ENCODE measurements at regions not wholly inside any gene's neighbourhood (a gene's known extent, or its start where the extent isn't known, plus 50 kb on each side); places are given as distances from the start of the nearest gene placed in this dataset.
A peak's percentile ranks its signal among the peaks of the same experiment; 100 is the strongest.

GRCh38 chr2:75277111-75277510, 77.8 kb upstream of the TACR1 start:
- Histone ChIP-seq H2BK120ac (ENCODE audit: insufficient read depth, low read length, poor library complexity) (no peak overlapping the region), H3K18ac (ENCODE audit: low read length) (no peak overlapping the region), H3K79me1 (ENCODE audit: low read length) (no peaks in the 10 kb centered on the region), H3K9me3 (ENCODE audit: insufficient read depth, low read depth, low read length) (no peaks in the 10 kb centered on the region), H3K9ac (ENCODE audit: low read length) (no peak overlapping the region), H3K4me2 (ENCODE audit: low read length) (no peak overlapping the region), H4K8ac (ENCODE audit: low read depth, low read length) (no peak overlapping the region), H2BK5ac (ENCODE audit: low read depth, low read length, poor library complexity) (no peak overlapping the region), H3K4me3 (ENCODE audit: low read depth, low read length) (no peak overlapping the region), H3K36me3 (ENCODE audit: control insufficient read depth in 1 of 2, insufficient read depth in 2 of 2, low read length in 2 of 2) (no peaks in the 10 kb centered on the region), H4K12ac (ENCODE audit: low read depth, low read length) (no peak overlapping the region), H2AK5ac (ENCODE audit: low read length) (no peak overlapping the region), H4K91ac (ENCODE audit: low read depth, low read length) (no peak overlapping the region), H2BK12ac (ENCODE audit: low read length) (no peak overlapping the region), H3K4ac (ENCODE audit: low read depth, low read length) (no peak overlapping the region), H3K14ac (ENCODE audit: low read length) (no peak overlapping the region), H3K27me3 (ENCODE audit: insufficient read depth, low read length) (no peaks in the 10 kb centered on the region), H3K4me1 (ENCODE audit: control insufficient read depth in 1 of 2, insufficient read depth in 2 of 2, low read length in 2 of 2) (no peaks in the 10 kb centered on the region), H3K23ac (ENCODE audit: low read length) (no peak overlapping the region), H3K79me2 (ENCODE audit: control insufficient read depth, insufficient read depth, low read length, poor library complexity) (no peaks in the 10 kb centered on the region), H2AFZ (ENCODE audit: insufficient read depth, low read length, poor library complexity) (no peak overlapping the region), H3K27ac (ENCODE audit: low read depth, low read length) (no peak overlapping the region)
- DNase-seq = peak in 1 of 2 donors; percentile 16

GRCh38 chr2:75276093-75277029, 77.0 kb upstream of the TACR1 start:
- Histone ChIP-seq H3K14ac (ENCODE audit: low read length) (no peak overlapping the region), H3K4ac (ENCODE audit: low read depth, low read length) (no peak overlapping the region), H3K4me2 (ENCODE audit: low read length) (no peak overlapping the region), H3K79me2 (ENCODE audit: control insufficient read depth, insufficient read depth, low read length, poor library complexity) (no peaks in the 10 kb centered on the region), H2AFZ (ENCODE audit: insufficient read depth, low read length, poor library complexity) (no peak overlapping the region), H3K79me1 (ENCODE audit: low read length) (no peaks in the 10 kb centered on the region), H3K27ac (ENCODE audit: low read depth, low read length) (no peak overlapping the region), H3K9ac (ENCODE audit: low read length) (no peak overlapping the region), H3K27me3 (ENCODE audit: insufficient read depth, low read length) (no peaks in the 10 kb centered on the region), H3K18ac (ENCODE audit: low read length) (no peak overlapping the region), H4K8ac (ENCODE audit: low read depth, low read length) (no peak overlapping the region), H3K4me3 (ENCODE audit: low read depth, low read length) (no peak overlapping the region), H2BK120ac (ENCODE audit: insufficient read depth, low read length, poor library complexity) (no peak overlapping the region), H3K9me3 (ENCODE audit: insufficient read depth, low read depth, low read length) (no peaks in the 10 kb centered on the region), H2AK5ac (ENCODE audit: low read length) (no peak overlapping the region), H2BK12ac (ENCODE audit: low read length) (no peak overlapping the region), H3K4me1 (ENCODE audit: control insufficient read depth in 1 of 2, insufficient read depth in 2 of 2, low read length in 2 of 2) (no peaks in the 10 kb centered on the region), H2BK5ac (ENCODE audit: low read depth, low read length, poor library complexity) (no peak overlapping the region), H3K36me3 (ENCODE audit: control insufficient read depth in 1 of 2, insufficient read depth in 2 of 2, low read length in 2 of 2) (no peaks in the 10 kb centered on the region), H3K23ac (ENCODE audit: low read length) (no peak overlapping the region), H4K12ac (ENCODE audit: low read depth, low read length) (no peak overlapping the region), H4K91ac (ENCODE audit: low read depth, low read length) (no peak overlapping the region)
- DNase-seq = no peak
- WGBS (ENCODE audit: extremely low coverage, insufficient coverage, insufficient read length) = no CpG with 5 or more reads among the region's 8 CpGs

GRCh38 chr2:75274936-75275335, 75.6 kb upstream of the TACR1 start:
- no peak overlapping the region for H2AK5ac ChIP-seq (ENCODE audit: low read length)
- H3K23ac ChIP-seq (ENCODE audit: low read length) = no peak overlapping the region
- WGBS (ENCODE audit: extremely low coverage, insufficient coverage, insufficient read length) = no CpG with 5 or more reads among the region's 1 CpG
- H3K27me3 ChIP-seq (ENCODE audit: insufficient read depth, low read length) = no peaks in the 10 kb centered on the region
- H2BK5ac ChIP-seq (ENCODE audit: low read depth, low read length, poor library complexity) = no peak overlapping the region
- no peak overlapping the region for H3K18ac ChIP-seq (ENCODE audit: low read length)
- no peaks in the 10 kb centered on the region for H3K36me3 ChIP-seq (ENCODE audit: control insufficient read depth in 1 of 2, insufficient read depth in 2 of 2, low read length in 2 of 2)
- no peak overlapping the region for H3K4me3 ChIP-seq (ENCODE audit: low read depth, low read length)
- H3K4ac ChIP-seq (ENCODE audit: low read depth, low read length) = no peak overlapping the region
- H4K12ac ChIP-seq (ENCODE audit: low read depth, low read length) = no peak overlapping the region
- H2BK120ac ChIP-seq (ENCODE audit: insufficient read depth, low read length, poor library complexity) = no peak overlapping the region
- H4K91ac ChIP-seq (ENCODE audit: low read depth, low read length) = no peak overlapping the region
- no peak overlapping the region for H2AFZ ChIP-seq (ENCODE audit: insufficient read depth, low read length, poor library complexity)
- no peaks in the 10 kb centered on the region for H3K9me3 ChIP-seq (ENCODE audit: insufficient read depth, low read depth, low read length)
- H3K4me2 ChIP-seq (ENCODE audit: low read length) = no peak overlapping the region
- H2BK12ac ChIP-seq (ENCODE audit: low read length) = no peak overlapping the region
- H3K79me2 ChIP-seq (ENCODE audit: control insufficient read depth, insufficient read depth, low read length, poor library complexity) = no peaks in the 10 kb centered on the region
- H3K9ac ChIP-seq (ENCODE audit: low read length) = no peak overlapping the region
- H3K79me1 ChIP-seq (ENCODE audit: low read length) = no peaks in the 10 kb centered on the region
- H3K27ac ChIP-seq (ENCODE audit: low read depth, low read length) = no peak overlapping the region
- no peaks in the 10 kb centered on the region for H3K4me1 ChIP-seq (ENCODE audit: control insufficient read depth in 1 of 2, insufficient read depth in 2 of 2, low read length in 2 of 2)
- DNase-seq = no peak
- no peak overlapping the region for H4K8ac ChIP-seq (ENCODE audit: low read depth, low read length)
- H3K14ac ChIP-seq (ENCODE audit: low read length) = no peak overlapping the region

- no peak overlapping the region for H2AK5ac ChIP-seq (ENCODE audit: low read length)
- no peak overlapping the region for H4K8ac ChIP-seq (ENCODE audit: low read depth, low read length)
- H3K4me3 ChIP-seq (ENCODE audit: low read depth, low read length) = no peak overlapping the region
- no peaks in the 10 kb centered on the region for H3K4me1 ChIP-seq (ENCODE audit: control insufficient read depth in 1 of 2, insufficient read depth in 2 of 2, low read length in 2 of 2)
- no peak overlapping the region for H3K23ac ChIP-seq (ENCODE audit: low read length)
- H2BK12ac ChIP-seq (ENCODE audit: low read length) = no peak overlapping the region
- no peaks in the 10 kb centered on the region for H3K79me2 ChIP-seq (ENCODE audit: control insufficient read depth, insufficient read depth, low read length, poor library complexity)
- H3K4ac ChIP-seq (ENCODE audit: low read depth, low read length) = no peak overlapping the region
- no peak overlapping the region for H3K27ac ChIP-seq (ENCODE audit: low read depth, low read length)
- no peak overlapping the region for H2BK5ac ChIP-seq (ENCODE audit: low read depth, low read length, poor library complexity)
- no peaks in the 10 kb centered on the region for H3K9me3 ChIP-seq (ENCODE audit: insufficient read depth, low read depth, low read length)
- H3K4me2 ChIP-seq (ENCODE audit: low read length) = no peak overlapping the region
- H4K12ac ChIP-seq (ENCODE audit: low read depth, low read length) = no peak overlapping the region
- no peak overlapping the region for H4K91ac ChIP-seq (ENCODE audit: low read depth, low read length)
- H2BK120ac ChIP-seq (ENCODE audit: insufficient read depth, low read length, poor library complexity) = no peak overlapping the region
- WGBS (ENCODE audit: extremely low coverage, insufficient coverage, insufficient read length) = no CpG with 5 or more reads among the region's 4 CpGs
- H3K27me3 ChIP-seq (ENCODE audit: insufficient read depth, low read length) = no peaks in the 10 kb centered on the region
- no peak overlapping the region for H3K9ac ChIP-seq (ENCODE audit: low read length)
- no peak overlapping the region for H3K18ac ChIP-seq (ENCODE audit: low read length)
- H2AFZ ChIP-seq (ENCODE audit: insufficient read depth, low read length, poor library complexity) = no peak overlapping the region
- H3K36me3 ChIP-seq (ENCODE audit: control insufficient read depth in 1 of 2, insufficient read depth in 2 of 2, low read length in 2 of 2) = no peaks in the 10 kb centered on the region
- DNase-seq = no peak
- no peaks in the 10 kb centered on the region for H3K79me1 ChIP-seq (ENCODE audit: low read length)
- H3K14ac ChIP-seq (ENCODE audit: low read length) = no peak overlapping the region
Observed at GRCh38 chr2:75268112-75268511, 68.8 kb upstream of the TACR1 start.

Measured in trophoblast cell (in vitro differentiated cells and primary cell).